Glomerular visceral epithelial cell (primary cell): ENCODE measurements at regions not wholly inside any gene's neighbourhood (a gene's known extent, or its start where the extent isn't known, plus 50 kb on each side); places are given as distances from the start of the nearest gene placed in this dataset.

Experiments
- DNase-seq: peaks from one replicate; pipeline ENCODE4 v3.0.0-alpha.2; 2016; ENCODE audit errors: extremely low spot score

DNA sequence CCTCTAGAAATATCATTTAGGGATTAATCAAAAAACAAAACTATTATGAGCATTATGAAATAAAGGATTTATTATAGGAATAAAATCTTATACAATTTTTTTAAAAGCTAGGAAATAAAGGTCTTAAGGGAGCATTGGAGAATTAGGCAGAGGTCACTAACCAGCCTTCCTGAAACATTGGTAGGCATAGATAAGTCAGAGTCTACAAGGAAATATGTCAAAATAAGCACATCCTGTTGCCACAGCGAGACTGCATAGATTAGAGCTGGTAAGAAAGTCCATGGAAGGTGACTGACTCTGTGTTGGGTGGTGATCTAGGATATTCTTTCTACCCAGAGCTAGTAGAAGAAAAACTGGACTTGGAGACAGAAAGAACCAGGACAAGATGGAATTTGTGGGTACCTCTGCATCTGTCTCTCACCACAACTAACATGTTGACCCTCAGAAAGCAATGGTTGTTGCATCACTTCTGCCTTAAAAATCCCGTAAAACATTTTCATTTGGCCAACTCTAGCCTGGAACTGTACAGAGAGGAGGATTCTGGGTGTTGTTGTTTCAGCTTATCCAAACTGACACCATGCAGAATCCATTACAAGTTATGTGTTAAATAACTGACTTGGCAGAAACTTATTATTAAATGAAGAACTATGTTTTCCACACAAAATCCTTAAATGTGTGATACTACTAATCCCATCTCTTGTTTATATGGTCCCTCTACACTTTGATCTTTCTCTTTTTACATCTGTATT, 77.1 kb downstream of the FBXO5 start:
- DNase-seq, result no peak

DNA sequence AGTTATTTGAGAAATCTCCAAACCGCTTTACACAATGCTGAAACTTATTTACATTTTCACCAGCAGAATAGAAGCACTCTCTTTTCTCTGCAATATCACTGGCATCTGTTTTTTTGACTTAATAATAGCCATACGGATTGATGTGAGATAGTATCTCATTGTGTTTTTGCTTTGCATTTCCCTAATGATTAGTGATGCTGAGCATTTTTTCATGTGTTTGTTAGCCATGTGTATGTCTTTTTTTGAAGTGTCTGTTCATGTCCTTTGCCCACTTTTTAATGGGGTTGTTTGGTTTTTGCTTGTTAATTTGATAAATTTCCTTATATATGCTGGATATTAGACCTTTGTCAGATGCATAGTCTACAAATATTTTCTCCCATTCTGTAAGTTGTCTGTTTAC, 73.6 kb downstream of the FBXO5 start:
- DNase-seq, result no peak

DNA sequence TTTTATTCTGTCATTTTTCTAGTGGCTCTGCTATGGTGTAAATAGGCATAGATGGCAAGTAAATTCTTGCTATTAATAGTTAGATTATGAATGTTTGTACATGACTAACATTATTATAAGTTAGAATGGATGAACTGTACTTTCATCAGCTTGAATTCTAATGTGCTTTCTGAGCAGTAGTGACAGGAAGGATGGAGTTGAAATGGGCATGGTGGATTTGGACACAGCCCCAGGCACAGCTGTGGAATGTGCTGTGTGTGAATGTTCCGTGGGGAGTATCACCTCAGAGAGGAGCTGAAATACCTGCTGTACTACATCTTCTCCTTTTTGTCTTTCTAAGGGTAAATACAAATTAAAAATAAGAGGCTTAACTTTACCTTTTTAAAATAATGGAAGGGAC, 66.8 kb downstream of the FBXO5 start:
- DNase-seq, result no peak

DNA sequence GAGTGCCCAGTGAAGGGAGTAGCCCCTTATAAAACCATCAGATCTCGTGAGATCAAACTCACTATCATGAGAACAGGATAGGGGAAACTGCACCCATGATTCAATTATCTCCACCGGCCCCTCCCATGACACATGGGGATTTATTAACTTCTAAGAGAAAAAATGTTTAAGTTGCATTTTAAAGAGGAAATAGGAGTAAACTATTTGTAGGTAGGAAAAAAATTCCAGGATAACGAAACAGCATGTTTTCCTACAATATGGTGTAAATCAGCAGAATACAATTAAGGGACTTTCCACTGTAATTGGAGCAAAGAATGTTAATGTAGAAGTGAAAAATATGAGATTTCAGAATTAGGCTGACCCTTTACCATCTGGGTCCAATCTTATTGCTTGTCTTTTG, 63.9 kb downstream of the FBXO5 start:
- no peak for DNase-seq

DNA sequence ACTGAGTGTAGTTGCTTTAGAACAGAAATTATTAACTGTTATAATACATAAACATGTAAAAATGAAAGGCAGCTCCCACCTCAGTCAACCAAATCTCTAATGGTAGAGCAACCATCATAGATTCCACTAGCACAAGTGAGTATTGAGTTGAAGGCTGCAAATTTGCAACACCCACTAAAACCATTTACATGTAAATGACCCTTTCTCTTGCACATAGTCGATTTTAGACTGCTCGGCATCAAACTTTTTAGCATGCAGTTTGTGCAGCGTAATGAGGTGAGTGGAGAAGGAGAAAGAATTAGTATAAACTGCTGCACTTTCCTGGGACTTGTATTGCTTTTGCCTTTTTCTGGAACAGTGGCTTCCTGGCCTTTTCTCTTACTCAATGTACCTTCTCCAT, 62.8 kb downstream of the FBXO5 start:
- DNase-seq, result no peak
